ENCODE measurements at regions not wholly inside any gene's neighbourhood (a gene's known extent, or its start where the extent isn't known, plus 50 kb on each side); places are given as distances from the start of the nearest gene placed in this dataset.

DNA sequence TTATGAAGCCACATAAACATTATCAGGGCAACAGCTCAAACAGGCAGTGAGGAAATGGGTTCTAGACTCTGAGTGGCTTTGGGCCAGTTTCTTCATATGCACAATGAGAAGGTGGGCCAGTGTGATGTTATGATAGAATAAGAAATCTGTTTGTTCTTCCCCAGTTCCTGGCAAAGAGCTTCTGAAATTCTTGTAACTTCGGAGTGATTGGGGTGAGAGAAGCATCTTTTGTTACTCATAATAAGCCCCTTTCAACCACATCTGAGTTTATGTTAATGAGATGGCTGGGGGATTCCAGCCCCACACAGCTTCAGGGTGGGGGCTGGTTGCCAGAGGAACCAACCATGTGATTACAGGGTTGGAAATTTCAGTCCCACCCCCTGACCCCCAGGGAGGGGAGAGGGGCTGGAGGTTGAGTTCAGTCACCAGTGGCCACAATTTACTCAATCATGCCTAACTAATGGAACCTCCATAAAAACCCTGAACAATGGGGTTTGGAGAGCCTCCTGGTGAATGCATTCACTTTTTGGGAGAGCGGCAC, 57.0 kb upstream of the FRMD4B start:
- Histone ChIP-seq H3K27me3 (ENCODE audit: insufficient read depth, low read depth) (no peaks in the 10 kb centered on the region), H3K4me2 (no peak overlapping the region), H2AFZ (ENCODE audit: low read depth) (no peak overlapping the region), H3K9ac (no peak overlapping the region), H3K4me1 (ENCODE audit: low read depth, poor library complexity, severe bottlenecking) (peaks cover 3% of the 10 kb centered on the region), H3K36me3 (ENCODE audit: insufficient read depth) (no peaks in the 10 kb centered on the region), H3K27ac (no peak overlapping the region), H3K79me2 (ENCODE audit: insufficient read depth, low read depth) (no peaks in the 10 kb centered on the region), H3K4me3 (IDR thresholded peaks at IDR 0.05; ENCODE audit: insufficient read depth, low read depth, low read length) (no peak overlapping the region), H4K20me1 (ENCODE audit: insufficient read depth) (no peaks in the 10 kb centered on the region)
- TF ChIP-seq, protein P1, sequence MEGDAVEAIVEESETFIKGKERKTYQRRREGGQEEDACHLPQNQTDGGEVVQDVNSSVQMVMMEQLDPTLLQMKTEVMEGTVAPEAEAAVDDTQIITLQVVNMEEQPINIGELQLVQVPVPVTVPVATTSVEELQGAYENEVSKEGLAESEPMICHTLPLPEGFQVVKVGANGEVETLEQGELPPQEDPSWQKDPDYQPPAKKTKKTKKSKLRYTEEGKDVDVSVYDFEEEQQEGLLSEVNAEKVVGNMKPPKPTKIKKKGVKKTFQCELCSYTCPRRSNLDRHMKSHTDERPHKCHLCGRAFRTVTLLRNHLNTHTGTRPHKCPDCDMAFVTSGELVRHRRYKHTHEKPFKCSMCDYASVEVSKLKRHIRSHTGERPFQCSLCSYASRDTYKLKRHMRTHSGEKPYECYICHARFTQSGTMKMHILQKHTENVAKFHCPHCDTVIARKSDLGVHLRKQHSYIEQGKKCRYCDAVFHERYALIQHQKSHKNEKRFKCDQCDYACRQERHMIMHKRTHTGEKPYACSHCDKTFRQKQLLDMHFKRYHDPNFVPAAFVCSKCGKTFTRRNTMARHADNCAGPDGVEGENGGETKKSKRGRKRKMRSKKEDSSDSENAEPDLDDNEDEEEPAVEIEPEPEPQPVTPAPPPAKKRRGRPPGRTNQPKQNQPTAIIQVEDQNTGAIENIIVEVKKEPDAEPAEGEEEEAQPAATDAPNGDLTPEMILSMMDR (conservative IDR thresholded peaks at IDR 0.05; ENCODE audit: low read depth, low read length): no peak

DNA sequence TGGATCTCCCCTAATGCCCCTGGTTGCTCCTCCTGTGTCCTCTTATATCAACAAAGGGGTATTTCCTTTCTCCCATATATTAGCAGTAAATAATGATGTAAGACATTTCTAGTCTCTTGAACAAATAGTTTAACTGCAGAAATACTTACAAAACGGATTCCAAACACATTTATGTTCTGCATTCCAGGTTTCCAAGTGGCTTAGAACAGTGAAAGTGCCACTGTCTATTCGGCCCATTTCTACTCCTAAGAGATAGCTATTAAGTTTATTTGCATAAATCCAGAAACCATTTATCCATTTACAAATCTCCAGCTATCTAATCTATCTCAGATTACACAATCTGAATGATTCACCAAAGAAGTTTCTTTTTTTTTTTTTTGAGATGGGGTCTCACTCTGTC, 55.8 kb upstream of the FRMD4B start:
- H3K27ac ChIP-seq: no peak overlapping the region
- no peaks in the 10 kb centered on the region for H3K36me3 ChIP-seq (ENCODE audit: insufficient read depth)

GRCh38 chr3:69441040-69441439, 55.2 kb upstream of the FRMD4B start:
- no peak overlapping the region for H3K27ac ChIP-seq
- TF ChIP-seq, protein P1 (conservative IDR thresholded peaks at IDR 0.05; ENCODE audit: low read depth, low read length): no peak
- no peaks in the 10 kb centered on the region for H3K27me3 ChIP-seq (ENCODE audit: insufficient read depth, low read depth)
- no peak overlapping the region for H2AFZ ChIP-seq (ENCODE audit: low read depth)
- no peaks in the 10 kb centered on the region for H3K79me2 ChIP-seq (ENCODE audit: insufficient read depth, low read depth)
- H3K4me3 ChIP-seq (IDR thresholded peaks at IDR 0.05; ENCODE audit: insufficient read depth, low read depth, low read length): no peak overlapping the region
- no peak overlapping the region for H3K4me2 ChIP-seq
- no peaks in the 10 kb centered on the region for H4K20me1 ChIP-seq (ENCODE audit: insufficient read depth)
- peaks cover 3% of the 10 kb centered on the region for H3K4me1 ChIP-seq (ENCODE audit: low read depth, poor library complexity, severe bottlenecking)
- H3K9ac ChIP-seq: no peak overlapping the region
- no peaks in the 10 kb centered on the region for H3K36me3 ChIP-seq (ENCODE audit: insufficient read depth)

More for the DNA sequence above, 55.8 kb upstream of the FRMD4B start:
- H3K4me3 ChIP-seq (IDR thresholded peaks at IDR 0.05; ENCODE audit: insufficient read depth, low read depth, low read length): no peak overlapping the region
- no peaks in the 10 kb centered on the region for H3K79me2 ChIP-seq (ENCODE audit: insufficient read depth, low read depth)
- H3K4me2 ChIP-seq: no peak overlapping the region
- TF ChIP-seq, protein P1 (conservative IDR thresholded peaks at IDR 0.05; ENCODE audit: low read depth, low read length): no peak
- no peak overlapping the region for H3K9ac ChIP-seq
- no peaks in the 10 kb centered on the region for H4K20me1 ChIP-seq (ENCODE audit: insufficient read depth)
- H3K4me1 ChIP-seq (ENCODE audit: low read depth, poor library complexity, severe bottlenecking): peaks cover 3% of the 10 kb centered on the region
- H2AFZ ChIP-seq (ENCODE audit: low read depth): no peak overlapping the region
- no peaks in the 10 kb centered on the region for H3K27me3 ChIP-seq (ENCODE audit: insufficient read depth, low read depth)

GRCh38 chr3:69439643-69440270, 53.9 kb upstream of the FRMD4B start:
- H3K27me3 ChIP-seq (ENCODE audit: insufficient read depth, low read depth): no peaks in the 10 kb centered on the region
- no peak overlapping the region for H3K27ac ChIP-seq
- no peaks in the 10 kb centered on the region for H3K36me3 ChIP-seq (ENCODE audit: insufficient read depth)
- H3K9ac ChIP-seq: no peak overlapping the region
- H4K20me1 ChIP-seq (ENCODE audit: insufficient read depth): no peaks in the 10 kb centered on the region
- no peak overlapping the region for H3K4me3 ChIP-seq (IDR thresholded peaks at IDR 0.05; ENCODE audit: insufficient read depth, low read depth, low read length)
- TF ChIP-seq, protein P1 (conservative IDR thresholded peaks at IDR 0.05; ENCODE audit: low read depth, low read length): peak; percentile 75
- H2AFZ ChIP-seq (ENCODE audit: low read depth): peak overlapping the region; percentile 41; the same call in 1 of the 2 replicates
- peaks cover 3% of the 10 kb centered on the region for H3K4me1 ChIP-seq (ENCODE audit: low read depth, poor library complexity, severe bottlenecking)
- no peaks in the 10 kb centered on the region for H3K79me2 ChIP-seq (ENCODE audit: insufficient read depth, low read depth)
- 0 out of 2 replicates have a peak overlapping the region, but pooled peaks have one; percentile 25 for H3K4me2 ChIP-seq

Measured in KMS-11 (cell line).